Sigmoid colon (tissue), 6 donors: ENCODE measurements at regions not wholly inside any gene's neighbourhood (a gene's known extent, or its start where the extent isn't known, plus 50 kb on each side); places are given as distances from the start of the nearest gene placed in this dataset.

Experiments
- DNase-seq: peaks from one replicate; pipeline ENCODE4 v3.0.0-alpha.2; 2019
- H3K27ac ChIP-seq, 4 donors: fragments of 200-600 bp; sonication (generic); one replicate each; pipeline ENCODE4 v1.5.1; 2016 to 2019; ENCODE audit warnings: mild to moderate bottlenecking in 1 of 4
- H3K27me3 ChIP-seq, 3 donors: fragments of 200-600 bp; sonication (generic); one replicate each; pipeline ENCODE4 v1.5.1; 2019; ENCODE audit warnings: mild to moderate bottlenecking in 1 of 3
- H3K36me3 ChIP-seq, 4 donors: fragments of 200-600 bp; sonication (generic); one replicate each; pipeline ENCODE4 v1.5.1; 2016 to 2019
- H3K4me1 ChIP-seq, 4 donors: fragments of 200-600 bp; sonication (generic); one replicate each; pipeline ENCODE4 v1.5.1; 2017 to 2019
- H3K4me3 ChIP-seq, 4 donors: fragments of 200-600 bp; sonication (generic); one replicate each; pipeline ENCODE4 v1.5.1; 2017 to 2019; ENCODE audit warnings: mild to moderate bottlenecking in 2 of 4, moderate library complexity in 1 of 4
- H3K9me3 ChIP-seq, 4 donors: fragments of 200-600 bp in 3 of 4; sonication (generic) in 3 of 4; one replicate each; pipeline versions ENCODE4 v1.5.1 to v1.6.1; 2013 to 2019
- EP300 ChIP-seq, 4 donors: sonication (generic); formaldehyde crosslinking; IDR thresholded peaks; one replicate each; pipeline ENCODE4 v1.6.1; 2017; ENCODE audit warnings: antibody characterized with exemption in 4 of 4
- POLR2A ChIP-seq, 2 donors: fragments of 450-650 bp; IDR thresholded peaks; one replicate each; pipeline ENCODE4 v1.6.1; 2016; ENCODE audit warnings: antibody characterized with exemption in 2 of 2, mild to moderate bottlenecking in 2 of 2, moderate library complexity in 2 of 2
- POLR2AphosphoS5 ChIP-seq, 4 donors: sonication (generic); formaldehyde crosslinking; IDR thresholded peaks; one replicate each; pipeline ENCODE4 v1.6.1; 2017; ENCODE audit warnings: antibody characterized with exemption in 4 of 4
- WGBS, 2 donors: extraction: QIAGEN DNeasy Blood & Tissue Kit; methylation state at CpG; one replicate each; pipeline ENCODE4 v1.1.7; 2013; 5-methylcytosine and 5-hydroxymethylcytosine counted together
- intact Hi-C: fragments of 100-400 bp; cut with DNase I; formaldehyde crosslinking; loops from one replicate; pipeline ENCODE4 v1.15.1; 2023
- TF ChIP-seq, protein P1 (sequence below), 4 experiments: fragments of 450-650 bp in 3 of 4; fragments of 200-600 bp in 1 of 4; IDR thresholded peaks; one replicate each; pipeline ENCODE4 v1.5.1; 2016 to 2019; ENCODE audit warnings: antibody characterized with exemption in 4 of 4, mild to moderate bottlenecking in 3 of 4, moderate library complexity in 2 of 4
- donor health status: healthy with polysubstance abuse.
- donor health status: healthy.

DNA sequence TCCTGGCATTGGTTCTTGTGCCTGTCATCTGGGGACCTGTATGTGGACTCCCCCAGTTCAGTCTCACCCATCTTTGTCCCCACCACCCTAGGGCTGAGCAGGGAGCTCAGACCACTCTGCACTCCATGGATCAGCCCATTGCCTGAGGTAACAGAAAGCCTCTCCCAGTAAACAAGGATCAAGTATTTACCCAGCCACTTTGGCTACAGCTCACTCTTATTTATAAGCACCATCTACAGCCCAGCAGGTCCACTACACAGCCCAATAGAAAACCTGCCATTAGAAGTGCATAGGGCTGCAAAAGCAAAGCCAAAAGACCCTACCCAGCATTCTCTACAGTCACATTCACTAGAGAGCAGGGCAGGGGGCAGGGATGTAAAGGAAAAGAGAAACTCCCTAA, 335.0 kb upstream of the SYNCRIP start:
- intact Hi-C loops: no loop called here
- H3K4me3 ChIP-seq: no peak overlapping the region

DNA sequence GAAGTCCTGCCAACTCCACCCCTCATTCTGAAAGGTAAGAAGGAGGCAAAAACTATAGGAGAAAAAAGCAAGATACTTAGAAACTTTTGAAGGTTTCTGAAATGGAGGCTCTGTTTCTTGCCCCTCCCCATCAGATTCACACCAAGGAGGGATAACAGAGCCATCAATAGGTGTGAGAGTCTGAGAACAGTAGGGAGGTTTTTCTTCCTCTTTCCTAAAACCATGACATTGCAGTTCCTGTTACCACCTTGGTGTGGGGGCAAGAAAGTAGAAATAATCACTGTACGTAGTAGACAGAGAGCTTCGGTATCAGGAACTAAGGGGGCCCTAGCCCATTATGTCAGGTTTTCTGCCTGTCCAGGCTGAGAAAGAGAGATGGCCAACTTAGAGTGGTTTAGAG, 333.3 kb upstream of the SYNCRIP start:
- intact Hi-C loops: no loop called here
- H3K36me3 ChIP-seq: no peaks in the 10 kb centered on the region
- H3K4me3 ChIP-seq: no peak overlapping the region
- no peak overlapping the region for H3K27ac ChIP-seq
- WGBS, 2 donors: 82 to 90% methylated on average over 2 of the region's 2 CpGs
- TF ChIP-seq POLR2AphosphoS5 (IDR thresholded peaks at IDR 0.05) (no peak), POLR2A (IDR thresholded peaks at IDR 0.05) (no peak), EP300 (IDR thresholded peaks at IDR 0.05) (no peak)
- TF ChIP-seq, protein P1, sequence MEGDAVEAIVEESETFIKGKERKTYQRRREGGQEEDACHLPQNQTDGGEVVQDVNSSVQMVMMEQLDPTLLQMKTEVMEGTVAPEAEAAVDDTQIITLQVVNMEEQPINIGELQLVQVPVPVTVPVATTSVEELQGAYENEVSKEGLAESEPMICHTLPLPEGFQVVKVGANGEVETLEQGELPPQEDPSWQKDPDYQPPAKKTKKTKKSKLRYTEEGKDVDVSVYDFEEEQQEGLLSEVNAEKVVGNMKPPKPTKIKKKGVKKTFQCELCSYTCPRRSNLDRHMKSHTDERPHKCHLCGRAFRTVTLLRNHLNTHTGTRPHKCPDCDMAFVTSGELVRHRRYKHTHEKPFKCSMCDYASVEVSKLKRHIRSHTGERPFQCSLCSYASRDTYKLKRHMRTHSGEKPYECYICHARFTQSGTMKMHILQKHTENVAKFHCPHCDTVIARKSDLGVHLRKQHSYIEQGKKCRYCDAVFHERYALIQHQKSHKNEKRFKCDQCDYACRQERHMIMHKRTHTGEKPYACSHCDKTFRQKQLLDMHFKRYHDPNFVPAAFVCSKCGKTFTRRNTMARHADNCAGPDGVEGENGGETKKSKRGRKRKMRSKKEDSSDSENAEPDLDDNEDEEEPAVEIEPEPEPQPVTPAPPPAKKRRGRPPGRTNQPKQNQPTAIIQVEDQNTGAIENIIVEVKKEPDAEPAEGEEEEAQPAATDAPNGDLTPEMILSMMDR (IDR thresholded peaks at IDR 0.05): no peak
- H3K27me3 ChIP-seq: no peaks in the 10 kb centered on the region
- H3K4me1 ChIP-seq: no peaks in the 10 kb centered on the region
- DNase-seq: no peak
- no peaks in the 10 kb centered on the region for H3K9me3 ChIP-seq

More for the DNA sequence above, 335.0 kb upstream of the SYNCRIP start:
- no peaks in the 10 kb centered on the region for H3K27me3 ChIP-seq
- TF ChIP-seq, protein P1 (IDR thresholded peaks at IDR 0.05): no peak
- TF ChIP-seq POLR2AphosphoS5 (IDR thresholded peaks at IDR 0.05) (no peak), EP300 (IDR thresholded peaks at IDR 0.05) (no peak), POLR2A (IDR thresholded peaks at IDR 0.05) (no peak)
- H3K4me1 ChIP-seq: no peaks in the 10 kb centered on the region
- DNase-seq: no peak
- no peaks in the 10 kb centered on the region for H3K9me3 ChIP-seq
- no peaks in the 10 kb centered on the region for H3K36me3 ChIP-seq
- no peak overlapping the region for H3K27ac ChIP-seq

DNA sequence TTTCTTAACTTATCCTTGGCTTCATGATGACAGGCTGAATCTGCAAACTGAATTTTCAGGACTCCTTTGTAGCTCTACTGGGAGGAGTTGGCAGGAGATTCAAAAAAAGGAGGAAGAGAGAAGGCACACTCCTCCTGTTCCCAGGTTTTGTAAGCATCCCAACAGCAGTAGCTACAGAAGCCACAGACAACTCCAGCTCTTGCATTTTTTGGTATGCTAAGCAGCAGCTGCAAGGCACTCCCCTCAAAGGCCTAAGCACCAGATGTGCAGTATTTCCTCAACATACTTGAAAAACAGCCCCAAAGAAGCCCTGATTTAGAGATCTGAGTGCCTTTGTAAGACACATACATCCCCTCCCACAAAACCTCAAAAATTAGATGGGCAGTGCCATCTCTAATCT, 328.6 kb upstream of the SYNCRIP start:
- intact Hi-C loops: no loop called here
- DNase-seq: no peak
- H3K27me3 ChIP-seq: no peaks in the 10 kb centered on the region
- no peaks in the 10 kb centered on the region for H3K9me3 ChIP-seq
- no peaks in the 10 kb centered on the region for H3K4me1 ChIP-seq
- H3K4me3 ChIP-seq: no peak overlapping the region
- H3K36me3 ChIP-seq: no peaks in the 10 kb centered on the region
- no peak overlapping the region for H3K27ac ChIP-seq
- TF ChIP-seq POLR2AphosphoS5 (IDR thresholded peaks at IDR 0.05) (no peak), POLR2A (IDR thresholded peaks at IDR 0.05) (no peak), EP300 (IDR thresholded peaks at IDR 0.05) (no peak)
- TF ChIP-seq, protein P1 (IDR thresholded peaks at IDR 0.05): no peak

DNA sequence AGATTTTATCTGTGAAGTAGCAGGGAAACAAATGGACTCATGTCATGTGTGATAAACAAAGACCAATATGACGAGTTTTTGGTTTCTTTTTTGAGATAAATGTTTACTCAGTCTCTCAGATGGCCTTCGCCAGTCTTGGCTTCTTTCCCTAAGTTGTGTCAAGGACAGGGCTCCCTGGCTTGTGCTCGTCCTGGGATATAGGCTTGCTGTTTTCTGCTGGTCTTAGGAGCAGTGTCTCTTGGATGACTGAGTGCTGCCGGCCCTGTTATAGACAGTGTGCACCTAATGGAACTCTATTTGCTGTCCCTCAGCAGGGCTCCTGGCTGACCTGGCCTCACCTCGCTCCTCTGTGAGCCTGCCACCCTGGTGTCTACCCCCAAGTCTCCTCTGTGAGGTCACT, 324.1 kb upstream of the SYNCRIP start:
- H3K27me3 ChIP-seq: no peaks in the 10 kb centered on the region
- H3K27ac ChIP-seq: no peak overlapping the region
- 31 to 50% methylated on average over 5 of the region's 5 CpGs for WGBS, 2 donors
- TF ChIP-seq POLR2A (IDR thresholded peaks at IDR 0.05) (no peak), EP300 (IDR thresholded peaks at IDR 0.05) (no peak), POLR2AphosphoS5 (IDR thresholded peaks at IDR 0.05) (no peak)
- TF ChIP-seq, protein P1 (IDR thresholded peaks at IDR 0.05): no peak
- H3K4me3 ChIP-seq: no peak overlapping the region
- no peak for DNase-seq
- intact Hi-C loops: no loop called here
- H3K9me3 ChIP-seq: no peaks in the 10 kb centered on the region
- H3K36me3 ChIP-seq: no peaks in the 10 kb centered on the region
- no peaks in the 10 kb centered on the region for H3K4me1 ChIP-seq

DNA sequence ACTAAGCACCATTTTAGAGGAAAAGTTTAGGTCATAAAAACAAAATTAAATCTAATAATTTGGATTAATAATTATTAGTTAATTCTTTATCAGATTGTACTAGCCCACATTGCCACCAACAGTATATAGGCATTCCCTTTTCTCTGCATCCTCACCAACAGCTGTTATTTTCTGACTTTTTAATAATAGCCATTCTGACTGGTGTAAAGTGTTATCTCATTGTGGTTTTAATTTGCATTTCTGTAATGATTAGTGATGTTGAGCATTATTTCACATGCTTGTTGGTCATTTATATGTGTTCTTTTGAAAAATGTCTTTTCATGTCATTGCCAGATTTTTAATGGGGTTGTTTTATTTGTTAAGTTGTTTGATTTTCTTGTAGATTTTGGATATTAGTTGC, 319.1 kb upstream of the SYNCRIP start:
- no peak for DNase-seq
- intact Hi-C loops: no loop called here
- Histone ChIP-seq H3K27ac (no peak overlapping the region), H3K4me1 (no peaks in the 10 kb centered on the region), H3K27me3 (no peaks in the 10 kb centered on the region), H3K36me3 (no peaks in the 10 kb centered on the region), H3K9me3 (peaks cover 0 to 4% (median 0%) of the 10 kb centered on the region in 4 donors), H3K4me3 (no peak overlapping the region)
- no peak for TF ChIP-seq POLR2AphosphoS5 (IDR thresholded peaks at IDR 0.05)
- TF ChIP-seq EP300 (IDR thresholded peaks at IDR 0.05): no peak
